ENCODE measurements at regions not wholly inside any gene's neighbourhood (a gene's known extent, or its start where the extent isn't known, plus 50 kb on each side); places are given as distances from the start of the nearest gene placed in this dataset.
A peak's percentile ranks its signal among the peaks of the same experiment; 100 is the strongest.
"Not testable (repeated sequence)": the region's sequence is repeated elsewhere in the genome, so short reads cannot be mapped to it uniquely, and the experiment has no call there.

GRCh38 chr14:61602003-61602732 is 93.1 kb upstream of the HIF1A start:
- DNase-seq (ENCODE audit: low read depth), result no peak

- DNase-seq (ENCODE audit: low read depth), result no peak
Observed at GRCh38 chr14:61602733-61603077, 92.6 kb upstream of the HIF1A start.

GRCh38 chr14:61603736-61604135 is 91.6 kb upstream of the HIF1A start:
- no peak for DNase-seq (ENCODE audit: low read depth)

GRCh38 chr14:61607570-61608244 is 87.6 kb upstream of the HIF1A start:
- DNase-seq (ENCODE audit: low read depth), result no peak

GRCh38 chr14:61608245-61609165 is 86.8 kb upstream of the HIF1A start:
- no peak for DNase-seq (ENCODE audit: low read depth)

- no peak for DNase-seq (ENCODE audit: low read depth)
Observed at GRCh38 chr14:61609191-61609843, 86.0 kb upstream of the HIF1A start.

- DNase-seq (ENCODE audit: low read depth), result no peak
Observed at GRCh38 chr14:61609884-61610283, 85.4 kb upstream of the HIF1A start.

GRCh38 chr14:61610900-61611299 is 84.4 kb upstream of the HIF1A start:
- DNase-seq (ENCODE audit: low read depth), result no peak

- DNase-seq (ENCODE audit: low read depth), result no peak
Observed at GRCh38 chr14:61611880-61612630, 83.3 kb upstream of the HIF1A start.

GRCh38 chr14:61613006-61613405 is 82.3 kb upstream of the HIF1A start:
- DNase-seq (ENCODE audit: low read depth), result not testable (repeated sequence)

GRCh38 chr14:61614693-61615092 is 80.6 kb upstream of the HIF1A start:
- DNase-seq (ENCODE audit: low read depth), result no peak

GRCh38 chr14:61615743-61616523 is 79.4 kb upstream of the HIF1A start:
- DNase-seq (ENCODE audit: low read depth), result no peak

- no peak for DNase-seq (ENCODE audit: low read depth)
Observed at GRCh38 chr14:61616524-61617185, 78.7 kb upstream of the HIF1A start.

- no peak for DNase-seq (ENCODE audit: low read depth)
Observed at GRCh38 chr14:61618448-61618847, 76.9 kb upstream of the HIF1A start.

- DNase-seq (ENCODE audit: low read depth), result no peak
Observed at GRCh38 chr14:61619494-61619893, 75.8 kb upstream of the HIF1A start.

GRCh38 chr14:61620130-61620946 is 75.0 kb upstream of the HIF1A start:
- DNase-seq (ENCODE audit: low read depth), result peak; percentile 50

GRCh38 chr14:61621444-61621843 is 73.9 kb upstream of the HIF1A start:
- no peak for DNase-seq (ENCODE audit: low read depth)

GRCh38 chr14:61622051-61622450 is 73.3 kb upstream of the HIF1A start:
- no peak for DNase-seq (ENCODE audit: low read depth)

- no peak for DNase-seq (ENCODE audit: low read depth)
Observed at GRCh38 chr14:61623927-61624326, 71.4 kb upstream of the HIF1A start.
